ENCODE measurements at regions not wholly inside any gene's neighbourhood (a gene's known extent, or its start where the extent isn't known, plus 50 kb on each side); places are given as distances from the start of the nearest gene placed in this dataset.

DNA sequence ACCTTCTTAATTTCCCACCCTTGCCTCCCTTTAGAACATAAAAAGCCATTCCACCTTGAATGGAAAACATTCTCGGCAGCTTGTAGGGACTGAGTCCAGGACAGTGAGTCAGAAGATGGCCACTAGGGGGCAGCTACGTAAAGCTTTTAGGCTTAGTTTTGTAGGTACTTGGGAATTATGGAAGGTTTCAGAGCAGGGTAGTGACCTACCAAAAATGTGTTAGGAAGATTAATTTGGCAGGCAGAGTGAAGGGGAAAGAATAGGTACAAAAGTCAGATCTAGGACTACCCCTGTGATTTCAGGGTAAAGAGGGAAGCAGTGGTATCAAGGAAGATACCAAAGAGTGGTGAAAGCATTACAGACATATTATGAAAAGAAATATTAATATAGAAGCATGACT is 198.4 kb downstream of the NDFIP2 start:
- Mint-ChIP-seq H3K27ac (ENCODE audit: unreplicated experiment) (no peak overlapping the region), H3K4me1 (ENCODE audit: unreplicated experiment) (no peaks in the 10 kb centered on the region), H3K9me3 (ENCODE audit: unreplicated experiment) (no peaks in the 10 kb centered on the region), H3K36me3 (ENCODE audit: low read depth, unreplicated experiment) (no peaks in the 10 kb centered on the region), H3K27me3 (ENCODE audit: unreplicated experiment) (peaks cover 3% of the 10 kb centered on the region), H3K4me3 (ENCODE audit: unreplicated experiment) (no peak overlapping the region)
- TF ChIP-seq, protein P1, sequence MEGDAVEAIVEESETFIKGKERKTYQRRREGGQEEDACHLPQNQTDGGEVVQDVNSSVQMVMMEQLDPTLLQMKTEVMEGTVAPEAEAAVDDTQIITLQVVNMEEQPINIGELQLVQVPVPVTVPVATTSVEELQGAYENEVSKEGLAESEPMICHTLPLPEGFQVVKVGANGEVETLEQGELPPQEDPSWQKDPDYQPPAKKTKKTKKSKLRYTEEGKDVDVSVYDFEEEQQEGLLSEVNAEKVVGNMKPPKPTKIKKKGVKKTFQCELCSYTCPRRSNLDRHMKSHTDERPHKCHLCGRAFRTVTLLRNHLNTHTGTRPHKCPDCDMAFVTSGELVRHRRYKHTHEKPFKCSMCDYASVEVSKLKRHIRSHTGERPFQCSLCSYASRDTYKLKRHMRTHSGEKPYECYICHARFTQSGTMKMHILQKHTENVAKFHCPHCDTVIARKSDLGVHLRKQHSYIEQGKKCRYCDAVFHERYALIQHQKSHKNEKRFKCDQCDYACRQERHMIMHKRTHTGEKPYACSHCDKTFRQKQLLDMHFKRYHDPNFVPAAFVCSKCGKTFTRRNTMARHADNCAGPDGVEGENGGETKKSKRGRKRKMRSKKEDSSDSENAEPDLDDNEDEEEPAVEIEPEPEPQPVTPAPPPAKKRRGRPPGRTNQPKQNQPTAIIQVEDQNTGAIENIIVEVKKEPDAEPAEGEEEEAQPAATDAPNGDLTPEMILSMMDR (IDR thresholded peaks at IDR 0.05; ENCODE audit: unreplicated experiment): peak; percentile 81
- DNase-seq (ENCODE audit: low spot score): peak; percentile 70

DNA sequence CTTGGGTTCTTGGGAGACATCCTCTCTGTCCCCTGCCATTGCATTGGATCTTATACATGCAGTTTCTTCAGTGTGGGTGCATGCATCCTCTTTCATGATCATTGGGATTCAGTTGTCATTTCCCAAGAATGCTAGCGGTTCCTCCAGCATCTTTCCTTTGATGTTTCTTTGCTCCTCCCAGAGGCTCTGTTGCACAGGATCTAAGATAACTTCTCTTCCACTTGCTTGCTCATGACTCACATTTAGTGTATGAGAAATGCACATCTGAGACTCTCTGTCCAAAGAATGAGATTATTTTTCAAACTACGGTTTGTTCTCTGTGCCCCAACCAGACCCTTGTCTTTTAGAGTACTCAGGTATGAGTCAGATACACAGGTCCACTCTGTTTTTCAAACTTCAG is 197.1 kb downstream of the NDFIP2 start:
- Mint-ChIP-seq H3K36me3 (ENCODE audit: low read depth, unreplicated experiment) (no peaks in the 10 kb centered on the region), H3K9me3 (ENCODE audit: unreplicated experiment) (no peaks in the 10 kb centered on the region), H3K4me1 (ENCODE audit: unreplicated experiment) (no peaks in the 10 kb centered on the region), H3K27ac (ENCODE audit: unreplicated experiment) (no peak overlapping the region), H3K4me3 (ENCODE audit: unreplicated experiment) (no peak overlapping the region), H3K27me3 (ENCODE audit: unreplicated experiment) (peaks cover 3% of the 10 kb centered on the region)
- DNase-seq (ENCODE audit: low spot score): no peak
- TF ChIP-seq, protein P1 (IDR thresholded peaks at IDR 0.05; ENCODE audit: unreplicated experiment): no peak

DNA sequence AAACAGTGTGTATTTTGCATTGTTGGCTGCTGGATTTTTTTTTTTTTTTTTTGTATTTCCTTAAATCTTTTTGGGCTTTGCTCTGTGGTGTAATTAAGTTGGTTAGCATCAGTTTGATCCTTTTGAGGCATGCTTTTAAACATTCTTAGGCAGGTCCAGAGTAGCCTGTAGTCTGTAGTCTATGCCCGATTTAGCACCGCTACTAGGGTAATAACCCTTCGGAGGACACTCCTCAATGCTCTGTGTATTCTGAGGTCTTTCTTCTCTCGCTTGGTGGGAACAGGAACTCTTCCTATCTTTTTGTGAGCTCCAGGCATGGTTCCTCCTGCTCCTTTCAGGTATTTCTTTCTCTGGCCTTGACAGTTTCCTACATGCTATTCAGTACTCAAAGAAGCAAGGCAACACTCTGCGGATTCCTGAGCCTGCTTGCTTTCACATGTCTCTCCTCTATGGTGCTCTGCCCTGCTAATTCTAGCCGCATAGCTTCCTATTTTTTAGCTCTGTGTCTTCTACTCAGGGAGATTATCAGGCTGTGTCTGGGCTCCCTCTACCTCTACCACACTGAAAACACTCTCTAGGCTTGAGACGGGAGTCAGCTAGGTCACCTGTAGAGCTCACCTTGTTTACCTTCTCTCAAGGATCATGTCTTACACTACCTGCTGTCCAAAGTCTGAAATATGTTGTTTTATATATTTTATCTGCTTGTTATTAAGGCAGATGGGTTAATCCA is 195.1 kb downstream of the NDFIP2 start:
- no peak for DNase-seq (ENCODE audit: low spot score)
- H3K4me3 Mint-ChIP-seq (ENCODE audit: unreplicated experiment): no peak overlapping the region
- H3K27me3 Mint-ChIP-seq (ENCODE audit: unreplicated experiment): peaks cover 3% of the 10 kb centered on the region
- no peaks in the 10 kb centered on the region for H3K9me3 Mint-ChIP-seq (ENCODE audit: unreplicated experiment)
- H3K4me1 Mint-ChIP-seq (ENCODE audit: unreplicated experiment): no peaks in the 10 kb centered on the region
- no peak overlapping the region for H3K27ac Mint-ChIP-seq (ENCODE audit: unreplicated experiment)
- TF ChIP-seq, protein P1 (IDR thresholded peaks at IDR 0.05; ENCODE audit: unreplicated experiment): no peak
- H3K36me3 Mint-ChIP-seq (ENCODE audit: low read depth, unreplicated experiment): no peaks in the 10 kb centered on the region

DNA sequence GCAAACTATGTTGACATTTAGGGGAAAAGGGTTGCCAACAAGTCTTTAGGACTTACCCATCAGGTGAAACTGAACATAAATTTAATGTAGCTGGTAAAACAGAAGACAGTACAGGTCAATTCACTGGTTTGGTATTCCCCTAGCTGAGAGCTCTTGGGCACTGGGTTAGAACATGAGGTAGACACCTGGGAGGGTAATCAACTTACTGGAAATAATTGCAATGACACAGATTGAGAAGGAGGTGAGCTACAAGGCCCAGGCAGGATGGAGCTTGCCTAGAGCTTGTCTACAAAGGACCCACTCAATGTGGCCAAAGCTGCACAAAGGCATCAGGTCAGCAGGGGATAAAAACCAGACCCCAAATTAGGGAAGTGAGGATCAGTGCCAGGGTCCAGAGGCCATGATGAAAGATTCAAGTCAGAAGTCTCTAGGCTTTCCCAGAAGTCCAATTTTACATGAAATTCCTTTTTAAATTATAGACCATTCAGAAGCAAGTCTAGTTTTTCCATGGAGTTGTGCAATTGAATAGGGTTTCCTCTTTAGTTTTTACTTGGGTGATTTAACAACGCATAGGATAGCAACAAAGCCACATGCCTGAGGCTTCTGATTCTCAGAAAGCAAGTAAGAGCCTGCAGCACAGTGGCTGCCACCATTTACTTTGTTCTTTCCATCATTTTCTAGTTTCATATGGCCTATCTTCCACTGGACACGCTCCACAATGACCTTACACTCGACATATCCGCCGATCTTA is 194.0 kb downstream of the NDFIP2 start:
- no peaks in the 10 kb centered on the region for H3K4me1 Mint-ChIP-seq (ENCODE audit: unreplicated experiment)
- H3K27me3 Mint-ChIP-seq (ENCODE audit: unreplicated experiment): peaks cover 3% of the 10 kb centered on the region
- no peaks in the 10 kb centered on the region for H3K36me3 Mint-ChIP-seq (ENCODE audit: low read depth, unreplicated experiment)
- DNase-seq (ENCODE audit: low spot score): no peak
- no peak overlapping the region for H3K27ac Mint-ChIP-seq (ENCODE audit: unreplicated experiment)
- TF ChIP-seq, protein P1 (IDR thresholded peaks at IDR 0.05; ENCODE audit: unreplicated experiment): no peak
- H3K9me3 Mint-ChIP-seq (ENCODE audit: unreplicated experiment): no peaks in the 10 kb centered on the region
- H3K4me3 Mint-ChIP-seq (ENCODE audit: unreplicated experiment): no peak overlapping the region

DNA sequence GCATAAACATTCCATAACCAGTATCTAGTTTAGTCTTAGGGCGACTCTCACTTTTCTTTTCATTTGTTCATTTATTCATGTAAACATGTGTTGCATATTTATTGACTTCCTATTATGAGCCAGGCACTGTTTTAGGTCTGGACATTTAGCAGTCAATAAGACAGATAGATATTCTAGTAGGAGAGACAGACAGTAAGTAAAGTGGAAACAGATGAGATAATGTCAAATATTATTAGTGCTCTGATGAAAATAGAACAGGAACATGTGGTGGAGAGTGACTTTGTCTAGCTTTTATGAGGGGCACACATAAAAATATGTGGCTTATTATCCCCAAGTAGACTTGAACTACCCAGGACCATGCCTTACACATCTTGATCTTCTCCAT is 193.0 kb downstream of the NDFIP2 start:
- Mint-ChIP-seq H3K27ac (ENCODE audit: unreplicated experiment) (no peak overlapping the region), H3K27me3 (ENCODE audit: unreplicated experiment) (peaks cover 3% of the 10 kb centered on the region), H3K9me3 (ENCODE audit: unreplicated experiment) (no peaks in the 10 kb centered on the region), H3K4me3 (ENCODE audit: unreplicated experiment) (no peak overlapping the region), H3K36me3 (ENCODE audit: low read depth, unreplicated experiment) (no peaks in the 10 kb centered on the region), H3K4me1 (ENCODE audit: unreplicated experiment) (no peaks in the 10 kb centered on the region)
- no peak for DNase-seq (ENCODE audit: low spot score)
- TF ChIP-seq, protein P1 (IDR thresholded peaks at IDR 0.05; ENCODE audit: unreplicated experiment): no peak

Measured in endothelial cell (in vitro differentiated cells).